Psoas muscle (tissue), 7 donors: ENCODE measurements at regions not wholly inside any gene's neighbourhood (a gene's known extent, or its start where the extent isn't known, plus 50 kb on each side); places are given as distances from the start of the nearest gene placed in this dataset.

ENCODE experiments used
- ATAC-seq, 4 donors: fragments of 200-7000 bp; cut with Tn5 transposase; one replicate each; pipeline ENCODE4 v1.9.1; 2020; ENCODE audit warnings: moderate library complexity in 3 of 4, mild to moderate bottlenecking in 2 of 4
- DNase-seq, 2 donors: peaks; one replicate each; pipeline ENCODE4 v3.0.0-alpha.2; 2020
- H3K27ac ChIP-seq: fragments of 200-600 bp; one replicate; pipeline ENCODE4 v1.8.0; 2022
- H3K27me3 ChIP-seq, 3 donors: fragments of 200-600 bp in 1 of 3; one replicate each; pipeline versions ENCODE4 v1.6.1 to v1.8.0; 2013 to 2022; ENCODE audit warnings: low read length in 2 of 3, mild to moderate bottlenecking in 2 of 3, moderate library complexity in 1 of 3; ENCODE audit not compliant: insufficient read depth in 3 of 3
- H3K36me3 ChIP-seq, 2 donors: fragments of 200-600 bp in 1 of 2; one replicate each; pipeline versions ENCODE4 v1.6.1 to v1.8.0; 2013 to 2022; ENCODE audit warnings: low read depth in 1 of 2, mild to moderate bottlenecking in 1 of 2, moderate library complexity in 1 of 2; ENCODE audit not compliant: insufficient read depth in 1 of 2
- H3K4me1 ChIP-seq: fragments of 200-600 bp; one replicate; pipeline ENCODE4 v1.8.0; 2022
- H3K4me3 ChIP-seq: fragments of 200-600 bp; one replicate; pipeline ENCODE4 v1.8.0; 2022; ENCODE audit warnings: mild to moderate bottlenecking
- H3K9me3 ChIP-seq: fragments of 200-600 bp; one replicate; pipeline ENCODE4 v1.8.0; 2022
- WGBS, 3 donors: extraction: QIAGEN DNeasy Blood & Tissue Kit; methylation state at CpG; one replicate each; pipeline versions ENCODE4 v1.1.6 to v1.1.7; 2013; 5-methylcytosine and 5-hydroxymethylcytosine counted together
- intact Hi-C, 2 donors: fragments of 100-400 bp; cut with DNase I; formaldehyde crosslinking; loops; one replicate each; pipeline versions ENCODE4 v1.11.0 to v1.14.2; 2022
- TF ChIP-seq, protein P1 (sequence below): fragments of 200-600 bp; IDR thresholded peaks from one replicate; pipeline ENCODE4 v1.8.0; 2022; ENCODE audit warnings: antibody characterized with exemption
- donor health status: healthy with polysubstance abuse.
- donor health status: DM: no; HTN: no; CAD: no; lungs with moderate emphysema.
- donor health status: Bipolar disorder and iron deficiency.
- donor health status: healthy.
- donor health status: DM: yes; HTN: yes; CAD: no.
- donor health status: DM: no; HTN: no; CAD: no.
- donor health status: DM: yes; HTN: yes; CAD: no.

DNA sequence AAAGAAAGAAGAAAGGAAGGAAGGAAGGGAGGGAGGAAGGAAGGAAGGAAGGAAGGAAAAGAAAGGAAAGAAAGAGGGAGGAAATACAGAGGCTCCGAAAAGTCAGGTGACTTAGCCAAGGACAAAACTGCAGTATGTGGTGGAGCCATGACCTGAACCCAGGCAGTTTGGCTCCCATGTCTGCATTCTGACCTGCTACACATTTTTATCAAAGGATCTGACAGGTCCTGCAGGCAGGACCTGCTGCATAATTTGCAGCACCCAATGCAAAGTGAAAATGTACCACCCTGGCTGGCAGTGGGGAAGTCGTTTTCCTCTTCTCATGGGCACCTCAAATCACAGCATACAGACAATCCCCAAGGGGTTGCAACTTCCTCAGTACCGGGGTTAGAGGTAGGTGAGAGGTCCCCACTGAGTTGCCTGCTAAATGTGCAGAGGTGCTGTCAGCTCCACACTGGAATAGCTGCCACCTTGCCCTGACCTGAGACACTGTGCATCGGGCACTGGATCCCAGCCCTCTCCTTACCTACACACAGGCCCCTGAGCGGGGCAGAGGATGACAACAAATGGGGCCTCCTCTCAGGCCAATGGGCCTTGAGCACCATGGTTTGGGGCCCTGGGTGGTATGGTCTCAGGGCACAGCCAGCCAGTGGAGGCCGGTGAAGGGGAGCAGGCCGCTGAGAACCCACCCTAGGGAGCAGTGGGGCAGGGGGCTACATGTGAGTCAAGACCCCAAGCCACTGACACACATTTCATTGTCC, 175.1 kb downstream of the SHQ1 start:
- Histone ChIP-seq H3K36me3 (no peaks in the 10 kb centered on the region), H3K27me3 (no peaks in the 10 kb centered on the region), H3K4me1 (no peaks in the 10 kb centered on the region), H3K9me3 (no peaks in the 10 kb centered on the region), H3K4me3 (no peak overlapping the region), H3K27ac (no peak overlapping the region)
- WGBS, 3 donors = 78 to 84% (median 81%) methylated on average over 7 of the region's 7 CpGs
- DNase-seq = no peak
- TF ChIP-seq, protein P1, sequence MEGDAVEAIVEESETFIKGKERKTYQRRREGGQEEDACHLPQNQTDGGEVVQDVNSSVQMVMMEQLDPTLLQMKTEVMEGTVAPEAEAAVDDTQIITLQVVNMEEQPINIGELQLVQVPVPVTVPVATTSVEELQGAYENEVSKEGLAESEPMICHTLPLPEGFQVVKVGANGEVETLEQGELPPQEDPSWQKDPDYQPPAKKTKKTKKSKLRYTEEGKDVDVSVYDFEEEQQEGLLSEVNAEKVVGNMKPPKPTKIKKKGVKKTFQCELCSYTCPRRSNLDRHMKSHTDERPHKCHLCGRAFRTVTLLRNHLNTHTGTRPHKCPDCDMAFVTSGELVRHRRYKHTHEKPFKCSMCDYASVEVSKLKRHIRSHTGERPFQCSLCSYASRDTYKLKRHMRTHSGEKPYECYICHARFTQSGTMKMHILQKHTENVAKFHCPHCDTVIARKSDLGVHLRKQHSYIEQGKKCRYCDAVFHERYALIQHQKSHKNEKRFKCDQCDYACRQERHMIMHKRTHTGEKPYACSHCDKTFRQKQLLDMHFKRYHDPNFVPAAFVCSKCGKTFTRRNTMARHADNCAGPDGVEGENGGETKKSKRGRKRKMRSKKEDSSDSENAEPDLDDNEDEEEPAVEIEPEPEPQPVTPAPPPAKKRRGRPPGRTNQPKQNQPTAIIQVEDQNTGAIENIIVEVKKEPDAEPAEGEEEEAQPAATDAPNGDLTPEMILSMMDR = no peak
- ATAC-seq = peak in 1 of 4 donors; percentile 21
- intact Hi-C loops = no loop called here

DNA sequence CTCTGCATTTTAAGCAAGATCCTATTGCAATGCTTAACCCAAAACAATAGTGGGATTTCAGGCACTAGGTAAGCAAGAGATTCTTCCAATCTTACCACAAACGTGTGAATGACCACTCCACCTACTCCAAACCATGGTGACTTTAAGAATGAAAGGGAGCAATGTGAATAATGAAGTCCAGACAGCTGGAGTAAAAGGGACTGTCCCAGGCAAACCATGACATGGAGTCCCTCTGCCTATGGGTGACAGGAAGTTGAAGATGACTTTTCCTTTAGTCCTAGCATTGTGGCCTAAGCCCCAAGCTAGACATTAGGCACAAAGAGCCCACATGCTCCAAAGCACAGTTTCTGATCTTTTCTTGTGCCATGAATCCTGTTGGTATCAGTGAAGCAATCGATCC, 179.0 kb downstream of the SHQ1 start:
- TF ChIP-seq, protein P1 = no peak
- Histone ChIP-seq H3K9me3 (no peaks in the 10 kb centered on the region), H3K4me3 (no peak overlapping the region), H3K27me3 (no peaks in the 10 kb centered on the region), H3K27ac (no peak overlapping the region), H3K4me1 (no peaks in the 10 kb centered on the region), H3K36me3 (no peaks in the 10 kb centered on the region)
- intact Hi-C loops = loop anchor here in 1 of 2 donors (5.0 kb wide), 1 partner anchor 153 kb away; no protein-coding TSS in a partner anchor
- no peak for ATAC-seq
- DNase-seq = no peak
- 79 to 87% (median 80%) methylated on average over 2 of the region's 2 CpGs for WGBS, 3 donors

DNA sequence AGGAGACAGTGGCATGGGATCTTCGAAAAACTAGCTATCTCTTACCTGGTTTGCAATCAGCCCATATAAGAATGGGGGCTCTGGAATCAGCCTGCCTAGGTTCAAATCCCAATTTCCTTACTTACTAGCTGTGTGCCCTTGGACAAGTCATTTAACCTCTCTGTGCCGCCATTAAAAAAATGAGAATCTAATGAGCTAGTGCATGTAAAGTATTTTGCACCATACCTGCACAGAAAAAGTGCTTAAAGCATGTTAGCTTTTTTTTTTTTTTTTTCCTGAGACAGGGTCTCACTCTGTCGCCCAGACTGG, 181.8 kb downstream of the SHQ1 start:
- DNase-seq = no peak
- 88 to 94% (median 90%) methylated on average over 3 of the region's 3 CpGs for WGBS, 3 donors
- ATAC-seq = no peak
- no peak overlapping the region for H3K27ac ChIP-seq
- no peaks in the 10 kb centered on the region for H3K9me3 ChIP-seq
- no peaks in the 10 kb centered on the region for H3K4me1 ChIP-seq
- H3K36me3 ChIP-seq = no peaks in the 10 kb centered on the region
- no peak overlapping the region for H3K4me3 ChIP-seq
- TF ChIP-seq, protein P1 = no peak
- H3K27me3 ChIP-seq = no peaks in the 10 kb centered on the region
- intact Hi-C loops = loop anchor here in 1 of 2 donors (5.0 kb wide), 1 partner anchor 156 kb away; no protein-coding TSS in a partner anchor

DNA sequence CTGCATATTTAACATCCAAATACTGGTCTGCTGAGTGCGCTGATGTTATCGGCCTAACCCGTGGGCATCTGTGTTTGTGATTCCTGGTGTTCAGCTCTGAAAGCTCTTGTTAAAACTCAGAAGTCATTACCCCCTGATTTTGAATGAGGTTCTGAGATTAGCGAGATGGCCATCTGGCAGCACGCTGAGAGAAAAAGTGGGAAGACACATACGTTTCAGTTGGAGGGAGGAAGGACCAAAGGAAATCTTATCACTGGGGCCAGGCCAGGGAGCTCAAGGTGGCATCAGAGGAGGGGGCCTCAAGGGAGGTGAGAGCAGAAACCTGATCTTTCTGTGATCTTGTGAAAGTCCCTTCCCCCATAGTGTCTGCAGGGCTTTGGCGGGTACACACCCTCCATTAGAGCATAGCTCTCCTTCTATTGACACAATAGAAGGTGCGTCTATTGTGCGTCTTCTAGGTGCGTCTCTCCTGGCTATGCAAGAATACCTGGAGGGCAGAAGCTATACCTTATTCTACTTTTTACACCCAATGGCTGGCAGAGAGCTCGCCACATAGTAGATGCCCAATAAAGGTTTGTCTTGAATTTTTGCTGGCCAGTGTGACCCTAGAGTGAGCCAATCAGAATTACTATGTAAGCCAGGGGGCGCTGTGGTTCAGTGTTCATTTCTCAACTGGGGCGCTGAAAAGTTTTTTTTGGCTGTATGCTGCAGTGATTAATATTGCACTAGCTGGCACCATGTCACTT, 182.4 kb downstream of the SHQ1 start:
- WGBS, 3 donors = 86 to 90% (median 87%) methylated on average over 13 of the region's 13 CpGs
- no peak for DNase-seq
- ATAC-seq = peak in 1 of 4 donors; percentile 46
- H3K36me3 ChIP-seq = no peaks in the 10 kb centered on the region
- H3K4me1 ChIP-seq = peaks cover 1% of the 10 kb centered on the region
- TF ChIP-seq, protein P1 = peak; percentile 23
- H3K27ac ChIP-seq = no peak overlapping the region
- no peaks in the 10 kb centered on the region for H3K27me3 ChIP-seq
- H3K4me3 ChIP-seq = no peak overlapping the region
- no peaks in the 10 kb centered on the region for H3K9me3 ChIP-seq
- intact Hi-C loops = loop anchor here in 1 of 2 donors (5.0 kb wide), 1 partner anchor 156 kb away; no protein-coding TSS in a partner anchor
